Effector CD4-positive, alpha-beta T cell (primary cell): ENCODE measurements at regions not wholly inside any gene's neighbourhood (a gene's known extent, or its start where the extent isn't known, plus 50 kb on each side); places are given as distances from the start of the nearest gene placed in this dataset.

Source experiments
- DNase-seq: peaks from one replicate; pipeline ENCODE4 v3.0.0-alpha.2; 2020

GRCh38 chr9:126017758-126018157 is 270.6 kb downstream of the PBX3 start:
- no peak for DNase-seq

- DNase-seq: no peak
Observed at GRCh38 chr9:126020836-126021235, 273.7 kb downstream of the PBX3 start.

GRCh38 chr9:126023962-126024361 is 276.8 kb downstream of the PBX3 start:
- no peak for DNase-seq

- no peak for DNase-seq
Observed at GRCh38 chr9:126024581-126025230, 277.5 kb downstream of the PBX3 start.

GRCh38 chr9:126025991-126026390 is 278.8 kb downstream of the PBX3 start:
- no peak for DNase-seq

- DNase-seq: no peak
Observed at GRCh38 chr9:126027566-126027965, 280.4 kb downstream of the PBX3 start.

- no peak for DNase-seq
Observed at GRCh38 chr9:126028746-126029145, 281.6 kb downstream of the PBX3 start.

GRCh38 chr9:126030716-126031115 is 283.5 kb downstream of the PBX3 start:
- no peak for DNase-seq

GRCh38 chr9:126031116-126031515 is 283.9 kb downstream of the PBX3 start:
- DNase-seq: no peak

GRCh38 chr9:126032135-126032534 is 285.0 kb downstream of the PBX3 start:
- DNase-seq: no peak

- no peak for DNase-seq
Observed at GRCh38 chr9:126033318-126033717, 286.1 kb downstream of the PBX3 start.

GRCh38 chr9:126033956-126034355 is 286.8 kb downstream of the PBX3 start:
- no peak for DNase-seq

GRCh38 chr9:126036881-126037291 is 289.7 kb downstream of the PBX3 start:
- DNase-seq: no peak

- no peak for DNase-seq
Observed at GRCh38 chr9:126038790-126039189, 287.8 kb upstream of the MVB12B start.

GRCh38 chr9:126043681-126044080 is 282.9 kb upstream of the MVB12B start:
- no peak for DNase-seq

GRCh38 chr9:126049088-126049487 is 277.5 kb upstream of the MVB12B start:
- no peak for DNase-seq

- DNase-seq: no peak
Observed at GRCh38 chr9:126049896-126050604, 276.6 kb upstream of the MVB12B start.

- no peak for DNase-seq
Observed at GRCh38 chr9:126050605-126050990, 276.0 kb upstream of the MVB12B start.

- DNase-seq: no peak
Observed at GRCh38 chr9:126051446-126052130, 275.0 kb upstream of the MVB12B start.

- no peak for DNase-seq
Observed at GRCh38 chr9:126052791-126053190, 273.8 kb upstream of the MVB12B start.

- DNase-seq: no peak
Observed at GRCh38 chr9:126053913-126054312, 272.7 kb upstream of the MVB12B start.

- DNase-seq: no peak
Observed at GRCh38 chr9:126055381-126055985, 271.1 kb upstream of the MVB12B start.

- DNase-seq: no peak
Observed at GRCh38 chr9:126056312-126057021, 270.2 kb upstream of the MVB12B start.
